ENCODE measurements at regions not wholly inside any gene's neighbourhood (a gene's known extent, or its start where the extent isn't known, plus 50 kb on each side); places are given as distances from the start of the nearest gene placed in this dataset.

DNA sequence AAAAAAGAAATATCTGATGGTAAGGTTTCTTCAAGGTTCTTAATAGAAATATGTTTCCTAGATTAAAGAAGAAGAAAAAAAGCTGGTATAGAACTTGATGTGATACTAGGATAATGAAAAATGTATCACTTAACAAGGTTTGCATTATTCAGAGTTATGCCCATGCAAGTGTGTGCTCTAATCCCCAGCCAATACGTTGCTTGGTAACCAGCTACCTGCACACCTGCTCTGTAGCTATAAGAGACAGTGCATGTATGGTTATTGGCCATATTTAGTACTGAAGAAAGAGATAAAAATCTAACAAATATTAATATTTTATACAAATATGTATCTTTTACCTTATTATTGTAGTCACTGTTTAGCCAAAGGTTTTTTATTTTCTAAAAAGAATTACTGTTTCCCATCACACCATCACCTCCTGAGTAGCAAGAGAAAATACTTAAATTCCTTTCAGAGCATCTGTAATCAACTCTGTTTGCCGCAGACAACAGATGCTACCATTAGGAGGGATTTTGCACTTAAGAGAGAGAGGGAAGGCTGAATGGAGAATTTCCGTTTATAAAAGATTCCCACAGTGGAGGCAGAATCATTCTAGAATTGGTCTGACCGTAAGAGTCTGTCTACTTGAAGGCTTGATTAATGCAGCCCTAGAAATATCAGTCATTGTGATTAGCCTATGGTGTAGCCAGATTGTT lies 115.6 kb downstream of the NEDD1 start:
- ChIA-PET CTCF (no interaction called here), POLR2A (no interaction called here)
- H3K27ac Mint-ChIP-seq, result no peak overlapping the region
- intact Hi-C loops (cut with micrococcal nuclease), result no loop called here
- H3K4me3 Mint-ChIP-seq, result no peak overlapping the region
- no peaks in the 10 kb centered on the region for H3K9me3 Mint-ChIP-seq
- DNase-seq, result no peak
- H3K4me1 Mint-ChIP-seq (ENCODE audit: low read depth), result no peaks in the 10 kb centered on the region
- H3K36me3 Mint-ChIP-seq (ENCODE audit: low read depth), result no peaks in the 10 kb centered on the region
- TF ChIP-seq, protein P1, sequence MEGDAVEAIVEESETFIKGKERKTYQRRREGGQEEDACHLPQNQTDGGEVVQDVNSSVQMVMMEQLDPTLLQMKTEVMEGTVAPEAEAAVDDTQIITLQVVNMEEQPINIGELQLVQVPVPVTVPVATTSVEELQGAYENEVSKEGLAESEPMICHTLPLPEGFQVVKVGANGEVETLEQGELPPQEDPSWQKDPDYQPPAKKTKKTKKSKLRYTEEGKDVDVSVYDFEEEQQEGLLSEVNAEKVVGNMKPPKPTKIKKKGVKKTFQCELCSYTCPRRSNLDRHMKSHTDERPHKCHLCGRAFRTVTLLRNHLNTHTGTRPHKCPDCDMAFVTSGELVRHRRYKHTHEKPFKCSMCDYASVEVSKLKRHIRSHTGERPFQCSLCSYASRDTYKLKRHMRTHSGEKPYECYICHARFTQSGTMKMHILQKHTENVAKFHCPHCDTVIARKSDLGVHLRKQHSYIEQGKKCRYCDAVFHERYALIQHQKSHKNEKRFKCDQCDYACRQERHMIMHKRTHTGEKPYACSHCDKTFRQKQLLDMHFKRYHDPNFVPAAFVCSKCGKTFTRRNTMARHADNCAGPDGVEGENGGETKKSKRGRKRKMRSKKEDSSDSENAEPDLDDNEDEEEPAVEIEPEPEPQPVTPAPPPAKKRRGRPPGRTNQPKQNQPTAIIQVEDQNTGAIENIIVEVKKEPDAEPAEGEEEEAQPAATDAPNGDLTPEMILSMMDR (IDR thresholded peaks at IDR 0.05), result no peak
- peaks cover 5% of the 10 kb centered on the region for H3K27me3 Mint-ChIP-seq
- no peak for ATAC-seq

DNA sequence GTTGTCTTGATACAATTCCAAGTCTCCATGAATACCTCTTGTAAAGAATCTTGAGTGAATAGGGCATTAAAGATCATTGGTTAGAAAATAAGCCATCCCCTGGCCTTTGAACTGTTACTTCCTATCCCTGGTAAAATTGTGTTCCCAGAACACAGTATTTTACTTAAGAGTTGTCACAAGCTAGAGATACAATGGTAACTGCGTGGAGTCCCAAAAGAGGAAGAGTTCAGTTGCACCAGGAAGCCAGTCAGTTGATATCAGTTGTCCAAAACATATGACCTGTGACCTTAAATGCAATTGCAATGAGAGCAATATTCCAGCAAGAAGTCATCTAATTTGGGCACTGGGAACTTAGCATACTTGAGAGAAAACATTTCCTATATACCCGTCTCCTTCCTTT lies 117.3 kb downstream of the NEDD1 start:
- no peaks in the 10 kb centered on the region for H3K4me1 Mint-ChIP-seq (ENCODE audit: low read depth)
- H3K9me3 Mint-ChIP-seq, result no peaks in the 10 kb centered on the region
- POLR2A ChIA-PET, result no interaction called here
- H3K36me3 Mint-ChIP-seq (ENCODE audit: low read depth), result no peaks in the 10 kb centered on the region
- no peak overlapping the region for H3K27ac Mint-ChIP-seq
- ATAC-seq (no peak), DNase-seq (no peak)
- intact Hi-C loops (cut with micrococcal nuclease), result no loop called here
- no peak overlapping the region for H3K4me3 Mint-ChIP-seq
- TF ChIP-seq, protein P1 (IDR thresholded peaks at IDR 0.05), result no peak
- CTCF ChIA-PET, result interaction anchor here (1.0 kb wide), 1 partner anchor 40 kb away, joined by 3 read pairs; no protein-coding TSS in a partner anchor
- peaks cover 5% of the 10 kb centered on the region for H3K27me3 Mint-ChIP-seq

DNA sequence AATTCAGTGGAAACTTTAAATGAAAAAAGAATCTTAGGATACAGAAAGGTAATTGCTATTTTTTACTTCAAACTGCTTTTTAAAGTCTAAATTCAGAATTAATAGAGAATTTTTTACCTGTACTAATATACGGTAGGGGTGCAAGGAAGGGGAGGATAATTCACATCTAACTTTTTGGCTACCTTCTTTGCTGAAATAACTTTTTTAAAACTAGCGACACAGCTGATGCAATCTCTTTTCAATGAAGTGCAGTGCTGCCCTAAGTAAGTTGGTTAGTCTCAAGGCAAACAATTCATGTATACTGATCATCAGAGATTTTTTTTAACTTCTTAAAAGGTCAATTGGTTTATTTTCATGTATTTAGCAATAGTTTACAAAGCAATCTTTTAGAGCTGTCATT lies 119.8 kb downstream of the NEDD1 start:
- Mint-ChIP-seq H3K27me3 (peaks cover 4% of the 10 kb centered on the region), H3K4me1 (ENCODE audit: low read depth) (no peaks in the 10 kb centered on the region), H3K9me3 (no peaks in the 10 kb centered on the region), H3K27ac (no peak overlapping the region), H3K36me3 (ENCODE audit: low read depth) (no peaks in the 10 kb centered on the region), H3K4me3 (no peak overlapping the region)
- intact Hi-C loops (cut with micrococcal nuclease), result no loop called here
- TF ChIP-seq, protein P1 (IDR thresholded peaks at IDR 0.05), result no peak
- no peak for ATAC-seq
- POLR2A ChIA-PET, result no interaction called here
- DNase-seq, result no peak
- CTCF ChIA-PET, result no interaction called here

DNA sequence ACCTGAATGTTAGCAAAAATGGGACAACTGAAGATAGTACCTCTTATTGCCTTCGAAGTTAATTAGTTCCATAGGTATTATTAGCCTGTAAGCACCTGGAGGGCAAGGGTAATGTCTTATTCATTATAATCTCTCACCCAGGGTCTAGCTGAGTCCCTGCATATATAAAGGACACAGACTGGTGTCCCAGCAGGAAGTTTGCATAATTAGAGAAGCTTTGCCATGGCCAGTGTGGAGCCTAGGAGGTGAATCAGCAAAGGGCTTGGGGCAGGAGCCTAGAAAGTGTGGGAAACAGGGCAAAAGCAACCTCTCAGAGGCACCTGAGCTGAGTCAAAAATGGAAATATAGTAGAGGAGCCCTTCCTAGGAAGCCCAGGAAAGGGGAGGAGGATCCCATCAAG lies 120.4 kb downstream of the NEDD1 start:
- intact Hi-C loops (cut with micrococcal nuclease), result no loop called here
- H3K27ac Mint-ChIP-seq, result no peak overlapping the region
- POLR2A ChIA-PET, result no interaction called here
- no peak for ATAC-seq
- DNase-seq, result no peak
- no peaks in the 10 kb centered on the region for H3K9me3 Mint-ChIP-seq
- H3K4me3 Mint-ChIP-seq, result no peak overlapping the region
- CTCF ChIA-PET, result no interaction called here
- TF ChIP-seq, protein P1 (IDR thresholded peaks at IDR 0.05), result no peak
- H3K4me1 Mint-ChIP-seq (ENCODE audit: low read depth), result no peaks in the 10 kb centered on the region
- no peaks in the 10 kb centered on the region for H3K36me3 Mint-ChIP-seq (ENCODE audit: low read depth)
- H3K27me3 Mint-ChIP-seq, result peaks cover 6% of the 10 kb centered on the region

DNA sequence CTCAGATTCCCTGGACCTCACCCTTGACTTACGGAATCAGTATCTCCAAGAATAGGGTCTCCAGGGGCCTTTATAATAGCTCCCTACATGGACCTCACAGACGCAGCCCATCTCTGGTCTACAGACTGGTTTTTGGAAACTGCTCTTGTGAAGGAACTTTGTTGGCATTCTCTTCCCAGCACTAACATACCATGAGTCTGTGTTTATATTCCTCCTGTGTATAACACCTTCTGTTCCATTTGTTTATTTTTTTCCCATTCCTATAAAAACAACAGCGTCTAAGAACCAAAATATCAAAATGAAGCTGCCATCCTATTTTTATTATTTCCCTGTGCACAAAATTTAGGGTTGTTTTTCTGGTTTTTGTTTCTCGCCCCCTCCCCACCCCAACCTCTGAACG lies 131.1 kb downstream of the NEDD1 start:
- TF ChIP-seq, protein P1 (IDR thresholded peaks at IDR 0.05), result no peak
- intact Hi-C loops (cut with micrococcal nuclease), result no loop called here
- ChIA-PET POLR2A (no interaction called here), CTCF (no interaction called here)
- Mint-ChIP-seq H3K4me1 (ENCODE audit: low read depth) (no peaks in the 10 kb centered on the region), H3K9me3 (no peaks in the 10 kb centered on the region), H3K27me3 (peaks cover 4% of the 10 kb centered on the region), H3K36me3 (ENCODE audit: low read depth) (no peaks in the 10 kb centered on the region), H3K27ac (no peak overlapping the region), H3K4me3 (no peak overlapping the region)
- DNase-seq (no peak), ATAC-seq (no peak)

All from activated CD8-positive, alpha-beta T cell treated with anti-CD3 and anti-CD28 coated beads for 36 hours (primary cell).